Breast epithelium (tissue), 4 donors: ENCODE measurements at regions not wholly inside any gene's neighbourhood (a gene's known extent, or its start where the extent isn't known, plus 50 kb on each side); places are given as distances from the start of the nearest gene placed in this dataset.

Experiments
- DNase-seq, 2 donors: peaks; one replicate each; pipeline ENCODE4 v3.0.0-alpha.2; 2019; ENCODE audit warnings: low spot score in 2 of 2
- H3K27ac ChIP-seq, 2 donors: fragments of 200-600 bp; sonication (generic) in 1 of 2; one replicate each; pipeline ENCODE4 v1.5.1; 2016 to 2019; ENCODE audit warnings: mild to moderate bottlenecking in 1 of 2
- H3K27me3 ChIP-seq, 2 donors: fragments of 200-600 bp; sonication (generic) in 1 of 2; one replicate each; pipeline versions ENCODE4 v1.5.1 to v1.6.0; 2017 to 2019; ENCODE audit warnings: control low read depth in 1 of 2, mild to moderate bottlenecking in 1 of 2
- H3K36me3 ChIP-seq: fragments of 200-600 bp; one replicate; pipeline ENCODE4 v1.5.1; 2019
- H3K4me1 ChIP-seq, 2 donors: fragments of 200-600 bp; sonication (generic); one replicate each; pipeline ENCODE4 v1.5.1; 2016 to 2019; ENCODE audit warnings: control low read depth in 1 of 2
- H3K4me3 ChIP-seq, 3 donors: fragments of 200-600 bp; sonication (generic); 1 replicate in 2 of 3; 2 replicates in 1 of 3; pipeline ENCODE4 v1.5.1; 2016 to 2019; ENCODE audit warnings: mild to moderate bottlenecking in 3 of 3, moderate library complexity in 2 of 3
- H3K9me3 ChIP-seq, 2 donors: fragments of 200-600 bp; sonication (generic) in 1 of 2; one replicate each; pipeline ENCODE4 v1.5.1; 2016 to 2019; ENCODE audit warnings: control low read depth in 1 of 2
- CTCF ChIP-seq, 3 donors: fragments of 450-650 bp; IDR thresholded peaks; one replicate each; pipeline ENCODE4 v1.5.1; 2016 to 2017; ENCODE audit warnings: antibody characterized with exemption in 3 of 3, mild to moderate bottlenecking in 3 of 3, moderate library complexity in 3 of 3
- POLR2A ChIP-seq: fragments of 450-650 bp; IDR thresholded peaks from one replicate; pipeline ENCODE4 v1.6.1; 2016; ENCODE audit warnings: antibody characterized with exemption, mild to moderate bottlenecking, moderate library complexity
- POLR2AphosphoS5 ChIP-seq, 3 donors: sonication (generic); formaldehyde crosslinking; IDR thresholded peaks; one replicate each; pipeline ENCODE4 v1.6.1; 2017; ENCODE audit warnings: antibody characterized with exemption in 3 of 3
- intact Hi-C: fragments of 100-400 bp; cut with DNase I; formaldehyde crosslinking; loops from one replicate; pipeline ENCODE4 v1.15.1; 2023; ENCODE audit warnings: low total_unique reads

DNA sequence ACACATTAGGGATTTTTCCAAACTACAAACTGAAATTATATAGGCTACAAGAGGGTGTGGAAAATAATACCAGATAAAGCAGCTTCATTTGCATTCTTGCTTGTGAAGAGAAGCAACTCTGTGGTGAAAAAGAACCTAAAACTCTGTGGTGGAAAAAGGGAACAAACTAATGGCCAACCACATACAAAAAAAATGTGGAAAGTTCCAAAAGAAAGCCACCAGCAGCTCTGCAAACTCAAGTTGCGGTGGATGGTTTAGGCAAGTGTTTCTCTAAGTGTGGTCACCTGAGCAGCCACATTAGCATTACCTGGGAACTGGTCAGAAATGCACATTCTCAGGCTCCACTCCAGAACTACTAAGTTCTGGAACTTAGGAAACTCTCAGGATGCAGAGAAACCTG is 586.4 kb downstream of the ACTL7B start:
- no peak overlapping the region for H3K4me3 ChIP-seq
- H3K36me3 ChIP-seq, result no peaks in the 10 kb centered on the region
- H3K4me1 ChIP-seq, result no peaks in the 10 kb centered on the region
- intact Hi-C loops, result no loop called here
- no peaks in the 10 kb centered on the region for H3K9me3 ChIP-seq
- no peaks in the 10 kb centered on the region for H3K27me3 ChIP-seq
- TF ChIP-seq POLR2A, result no peak
- no peak for TF ChIP-seq POLR2AphosphoS5 (IDR thresholded peaks at IDR 0.05)
- TF ChIP-seq CTCF (IDR thresholded peaks at IDR 0.05), result no peak
- DNase-seq, result no peak
- no peak overlapping the region for H3K27ac ChIP-seq

- no peaks in the 10 kb centered on the region for H3K27me3 ChIP-seq
- intact Hi-C loops, result no loop called here
- H3K27ac ChIP-seq, result no peak overlapping the region
- H3K4me3 ChIP-seq, result no peak overlapping the region
- H3K9me3 ChIP-seq, result no peaks in the 10 kb centered on the region
- H3K4me1 ChIP-seq, result no peaks in the 10 kb centered on the region
- no peaks in the 10 kb centered on the region for H3K36me3 ChIP-seq
- DNase-seq, result no peak
- TF ChIP-seq CTCF (IDR thresholded peaks at IDR 0.05) (no peak), POLR2AphosphoS5 (IDR thresholded peaks at IDR 0.05) (no peak), POLR2A (no peak)
Measured at GRCh38 chr9:108265065-108265464, 590.7 kb downstream of the ACTL7B start.

DNA sequence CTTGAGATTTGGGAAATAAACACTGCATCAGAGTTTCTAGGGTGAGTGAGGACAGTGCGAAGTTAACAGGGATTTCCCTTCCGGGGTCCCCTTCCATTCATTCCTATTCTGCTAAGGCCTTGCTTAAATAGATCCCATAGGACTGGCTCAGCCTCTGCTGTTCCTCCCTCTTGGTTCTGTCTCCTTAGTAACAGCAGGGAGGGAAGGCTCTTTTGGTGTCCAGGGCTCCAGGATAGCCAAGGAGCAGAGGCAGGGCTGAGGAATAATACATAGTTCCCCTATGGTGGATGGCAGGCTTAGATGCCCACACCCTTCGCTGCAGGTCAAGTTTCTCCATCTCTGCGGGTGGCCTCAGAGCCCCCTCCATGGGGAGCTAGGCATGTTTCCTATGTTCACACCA is 591.7 kb downstream of the ACTL7B start:
- no peaks in the 10 kb centered on the region for H3K9me3 ChIP-seq
- H3K27ac ChIP-seq, result no peak overlapping the region
- H3K27me3 ChIP-seq, result no peaks in the 10 kb centered on the region
- TF ChIP-seq CTCF (IDR thresholded peaks at IDR 0.05), result no peak
- no peak for TF ChIP-seq POLR2AphosphoS5 (IDR thresholded peaks at IDR 0.05)
- TF ChIP-seq POLR2A, result no peak
- no peak for DNase-seq
- no peaks in the 10 kb centered on the region for H3K36me3 ChIP-seq
- no peaks in the 10 kb centered on the region for H3K4me1 ChIP-seq
- intact Hi-C loops, result no loop called here
- H3K4me3 ChIP-seq, result no peak overlapping the region

GRCh38 chr9:108262836-108263235 is 593.0 kb downstream of the ACTL7B start:
- Histone ChIP-seq H3K4me3 (no peak overlapping the region), H3K9me3 (no peaks in the 10 kb centered on the region), H3K27me3 (no peaks in the 10 kb centered on the region), H3K36me3 (no peaks in the 10 kb centered on the region), H3K4me1 (no peaks in the 10 kb centered on the region), H3K27ac (no peak overlapping the region)
- DNase-seq, result no peak
- intact Hi-C loops, result no loop called here
- no peak for TF ChIP-seq CTCF (IDR thresholded peaks at IDR 0.05)
- no peak for TF ChIP-seq POLR2A
- no peak for TF ChIP-seq POLR2AphosphoS5 (IDR thresholded peaks at IDR 0.05)

DNA sequence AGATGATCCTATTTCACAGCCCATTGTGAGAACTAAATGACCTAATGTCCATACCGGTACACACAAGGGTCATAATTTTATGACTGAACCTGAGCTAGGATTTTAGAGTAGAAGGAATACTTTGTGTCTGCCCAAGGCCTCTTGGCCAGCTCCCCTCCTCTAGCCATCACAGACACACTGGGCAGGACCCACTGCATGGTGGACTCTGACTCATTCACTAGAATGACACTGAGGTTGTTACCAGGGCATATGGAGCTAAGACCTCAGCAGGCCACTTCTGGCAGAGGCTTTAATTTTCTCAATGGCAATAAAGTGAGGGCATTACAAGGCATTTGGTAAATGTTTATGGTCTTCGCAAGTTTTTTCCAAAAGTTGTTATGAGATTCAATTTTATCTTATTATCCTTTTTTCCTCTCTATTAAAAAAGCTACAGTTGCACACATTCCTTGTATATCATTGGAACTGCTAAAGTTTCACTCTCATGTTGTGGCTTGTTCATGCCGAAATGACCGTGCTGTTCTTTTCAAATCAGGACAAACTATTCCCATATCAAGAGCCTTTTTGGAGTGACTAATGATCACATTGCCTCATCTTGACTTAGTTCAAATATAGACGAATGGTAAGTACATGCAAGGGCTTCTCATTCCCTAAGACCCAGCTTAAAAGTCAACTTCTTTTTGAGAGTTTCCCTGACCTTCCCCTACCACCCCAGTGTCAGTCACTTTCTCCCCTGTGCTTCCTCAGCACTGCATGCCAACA is 595.7 kb downstream of the ACTL7B start:
- intact Hi-C loops, result no loop called here
- Histone ChIP-seq H3K4me1 (no peaks in the 10 kb centered on the region), H3K36me3 (no peaks in the 10 kb centered on the region), H3K4me3 (no peak overlapping the region), H3K27ac (no peak overlapping the region), H3K9me3 (no peaks in the 10 kb centered on the region), H3K27me3 (no peaks in the 10 kb centered on the region)
- DNase-seq, result no peak
- TF ChIP-seq CTCF (IDR thresholded peaks at IDR 0.05) (no peak), POLR2AphosphoS5 (IDR thresholded peaks at IDR 0.05) (no peak), POLR2A (no peak)
